Calu3 (cell line): ENCODE measurements at regions not wholly inside any gene's neighbourhood (a gene's known extent, or its start where the extent isn't known, plus 50 kb on each side); places are given as distances from the start of the nearest gene placed in this dataset.

ENCODE experiments used
- BruUV-seq: library from RNA; stranded (reverse); fragments of 400-500 nt; replicated peaks from 2 replicates; lab custom pipeline; 2021; lab: Mats Ljungman, UMichigan
- CTCF ChIA-PET: fragments of 300-600 bp; sonication (Branson Sonifier 250); formaldehyde crosslinking; loops from one replicate; lab custom pipeline; 2022; ENCODE audit warnings: antibody characterized with exemption; lab: Charles Lee
- DNase-seq: peaks from one replicate; pipeline ENCODE4 v3.0.0; 2022
- H3K27ac Mint-ChIP-seq: one replicate; pipeline ENCODE4 v1.8.0; 2022; ENCODE audit warnings: mixed read lengths; ENCODE audit not compliant: unreplicated experiment
- H3K27me3 Mint-ChIP-seq: one replicate; pipeline ENCODE4 v1.8.0; 2022; ENCODE audit warnings: mixed read lengths; ENCODE audit not compliant: unreplicated experiment
- H3K36me3 Mint-ChIP-seq: one replicate; pipeline ENCODE4 v1.8.0; 2022; ENCODE audit warnings: mild to moderate bottlenecking, moderate library complexity, mixed read lengths; ENCODE audit not compliant: insufficient read depth, unreplicated experiment
- H3K4me1 Mint-ChIP-seq: one replicate; pipeline ENCODE4 v1.8.0; 2022; ENCODE audit warnings: mild to moderate bottlenecking, low read depth, mixed read lengths; ENCODE audit not compliant: unreplicated experiment
- H3K4me3 Mint-ChIP-seq: one replicate; pipeline ENCODE4 v1.8.0; 2022; ENCODE audit warnings: mild to moderate bottlenecking, low read depth, moderate library complexity, mixed read lengths; ENCODE audit not compliant: unreplicated experiment
- H3K9me3 Mint-ChIP-seq: one replicate; pipeline ENCODE4 v1.8.0; 2022; ENCODE audit warnings: low read depth, mixed read lengths; ENCODE audit not compliant: unreplicated experiment
- intact Hi-C: fragments of 100-400 bp; cut with micrococcal nuclease; formaldehyde crosslinking; loops from one replicate; pipeline ENCODE4 v1.10.0; 2022; ENCODE audit not compliant: unreplicated experiment
- TF ChIP-seq, protein P1 (sequence below): fragments of 200-600 bp; IDR thresholded peaks from one replicate; pipeline ENCODE4 v1.8.0; 2022; ENCODE audit warnings: antibody characterized with exemption; ENCODE audit not compliant: unreplicated experiment

DNA sequence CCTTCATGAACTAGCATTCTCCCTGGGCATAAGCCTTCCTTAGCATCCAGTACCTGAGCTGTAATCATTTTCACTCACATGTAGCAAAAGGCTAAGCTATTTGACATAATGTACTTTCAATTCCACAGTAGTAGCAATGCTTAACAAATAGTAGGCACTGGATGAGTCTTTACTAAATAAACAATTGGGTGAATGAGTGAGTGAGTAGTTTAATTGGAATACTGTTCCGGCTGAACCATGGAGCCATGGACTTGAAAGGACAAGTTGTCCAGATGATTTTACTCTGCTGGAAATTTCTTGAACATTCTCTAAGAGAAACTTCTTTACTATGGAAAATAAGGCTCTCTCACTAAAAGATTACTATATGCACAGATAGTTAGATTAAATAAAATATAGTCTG, 159.3 kb downstream of the FAM47B start:
- H3K36me3 Mint-ChIP-seq = no peaks in the 10 kb centered on the region
- no peaks in the 10 kb centered on the region for H3K27me3 Mint-ChIP-seq
- no peaks in the 10 kb centered on the region for H3K9me3 Mint-ChIP-seq
- intact Hi-C loops = no loop called here
- CTCF ChIA-PET = no interaction called here
- no peak overlapping the region for H3K4me3 Mint-ChIP-seq
- BruUV-seq = no TSS peak
- H3K4me1 Mint-ChIP-seq = no peaks in the 10 kb centered on the region
- DNase-seq = no peak
- TF ChIP-seq, protein P1, sequence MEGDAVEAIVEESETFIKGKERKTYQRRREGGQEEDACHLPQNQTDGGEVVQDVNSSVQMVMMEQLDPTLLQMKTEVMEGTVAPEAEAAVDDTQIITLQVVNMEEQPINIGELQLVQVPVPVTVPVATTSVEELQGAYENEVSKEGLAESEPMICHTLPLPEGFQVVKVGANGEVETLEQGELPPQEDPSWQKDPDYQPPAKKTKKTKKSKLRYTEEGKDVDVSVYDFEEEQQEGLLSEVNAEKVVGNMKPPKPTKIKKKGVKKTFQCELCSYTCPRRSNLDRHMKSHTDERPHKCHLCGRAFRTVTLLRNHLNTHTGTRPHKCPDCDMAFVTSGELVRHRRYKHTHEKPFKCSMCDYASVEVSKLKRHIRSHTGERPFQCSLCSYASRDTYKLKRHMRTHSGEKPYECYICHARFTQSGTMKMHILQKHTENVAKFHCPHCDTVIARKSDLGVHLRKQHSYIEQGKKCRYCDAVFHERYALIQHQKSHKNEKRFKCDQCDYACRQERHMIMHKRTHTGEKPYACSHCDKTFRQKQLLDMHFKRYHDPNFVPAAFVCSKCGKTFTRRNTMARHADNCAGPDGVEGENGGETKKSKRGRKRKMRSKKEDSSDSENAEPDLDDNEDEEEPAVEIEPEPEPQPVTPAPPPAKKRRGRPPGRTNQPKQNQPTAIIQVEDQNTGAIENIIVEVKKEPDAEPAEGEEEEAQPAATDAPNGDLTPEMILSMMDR = no peak
- no peak overlapping the region for H3K27ac Mint-ChIP-seq

DNA sequence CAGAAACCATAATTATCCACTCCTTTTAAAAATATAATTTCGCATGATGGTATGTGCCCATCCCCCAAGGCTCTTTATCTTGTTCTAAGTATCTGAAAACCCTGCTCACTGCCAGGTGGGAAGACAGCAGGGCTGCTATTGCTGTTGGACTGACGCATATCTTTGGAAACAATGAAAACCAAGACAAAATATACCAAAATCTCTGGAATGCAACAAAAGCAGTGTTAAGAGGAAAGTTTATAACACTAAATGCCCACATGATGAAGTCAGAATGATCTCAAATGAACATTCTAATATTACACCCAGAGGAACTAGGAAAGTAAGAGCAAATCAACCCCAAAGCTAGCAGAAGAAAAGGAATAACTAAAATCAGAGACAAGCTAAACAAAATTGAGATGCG, 162.0 kb downstream of the FAM47B start:
- TF ChIP-seq, protein P1 = no peak
- H3K4me3 Mint-ChIP-seq = no peak overlapping the region
- intact Hi-C loops = no loop called here
- H3K36me3 Mint-ChIP-seq = no peaks in the 10 kb centered on the region
- H3K9me3 Mint-ChIP-seq = peaks cover 2% of the 10 kb centered on the region
- no TSS peak for BruUV-seq
- no peaks in the 10 kb centered on the region for H3K27me3 Mint-ChIP-seq
- no peak overlapping the region for H3K27ac Mint-ChIP-seq
- H3K4me1 Mint-ChIP-seq = no peaks in the 10 kb centered on the region
- no peak for DNase-seq
- CTCF ChIA-PET = no interaction called here

DNA sequence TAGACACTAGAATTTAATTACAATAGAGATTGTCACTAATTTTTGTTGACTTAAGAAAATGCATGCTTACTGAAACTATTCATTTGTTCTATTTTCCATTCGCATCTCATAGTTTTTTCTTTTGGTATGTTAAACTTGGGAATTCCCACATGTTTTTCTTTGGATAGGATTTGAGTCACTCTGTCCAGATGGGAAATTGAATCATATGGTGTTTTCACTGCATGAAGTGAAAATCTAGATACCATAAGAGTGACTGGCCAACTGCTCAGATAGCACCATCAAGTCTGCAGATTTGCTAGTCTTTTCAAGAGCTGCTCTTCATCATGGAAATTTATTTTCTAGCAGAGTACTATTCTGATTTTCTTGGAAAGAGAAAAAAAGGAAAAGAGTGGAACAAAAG, 172.6 kb downstream of the FAM47B start:
- Mint-ChIP-seq H3K36me3 (no peaks in the 10 kb centered on the region), H3K9me3 (peaks cover 6% of the 10 kb centered on the region), H3K4me1 (no peaks in the 10 kb centered on the region), H3K4me3 (no peak overlapping the region), H3K27ac (no peak overlapping the region), H3K27me3 (no peaks in the 10 kb centered on the region)
- CTCF ChIA-PET = no interaction called here
- intact Hi-C loops = no loop called here
- TF ChIP-seq, protein P1 = no peak
- no TSS peak for BruUV-seq
- no peak for DNase-seq

DNA sequence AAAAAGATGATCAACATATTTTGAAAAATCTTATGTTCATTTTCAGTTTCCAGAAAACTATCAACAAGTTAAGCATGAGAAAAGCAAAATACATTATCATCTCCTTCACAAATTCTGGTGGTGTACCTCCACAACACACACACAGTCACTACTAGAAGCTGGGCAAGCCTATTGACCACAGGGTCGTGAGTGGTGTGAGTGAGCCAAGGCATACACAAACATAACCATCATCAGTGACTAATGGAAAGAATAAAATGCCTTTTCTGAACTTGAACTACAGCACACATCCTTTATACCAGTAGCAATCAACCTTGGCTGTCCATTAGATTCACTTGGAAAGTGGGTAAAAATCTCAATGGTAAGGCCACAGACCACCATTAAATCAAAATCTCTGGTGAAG, 180.2 kb downstream of the FAM47B start:
- BruUV-seq = no TSS peak
- no peaks in the 10 kb centered on the region for H3K4me1 Mint-ChIP-seq
- no peaks in the 10 kb centered on the region for H3K27me3 Mint-ChIP-seq
- no peak for DNase-seq
- CTCF ChIA-PET = no interaction called here
- no peaks in the 10 kb centered on the region for H3K36me3 Mint-ChIP-seq
- H3K4me3 Mint-ChIP-seq = no peak overlapping the region
- intact Hi-C loops = no loop called here
- TF ChIP-seq, protein P1 = no peak
- H3K27ac Mint-ChIP-seq = no peak overlapping the region
- no peaks in the 10 kb centered on the region for H3K9me3 Mint-ChIP-seq
